ENCODE measurements at regions not wholly inside any gene's neighbourhood (a gene's known extent, or its start where the extent isn't known, plus 50 kb on each side); places are given as distances from the start of the nearest gene placed in this dataset.

- H3K79me2 ChIP-seq (ENCODE audit: control insufficient read depth, insufficient read depth, low read length), result no peaks in the 10 kb centered on the region
- no peaks in the 10 kb centered on the region for H3K9me3 ChIP-seq (ENCODE audit: control insufficient read depth, insufficient read depth, low read depth, low read length)
- no peak for DNase-seq (ENCODE audit: low read depth in 2 of 2)
- H3K4me3 ChIP-seq (replicated peaks in 1 of 4; ENCODE audit: control extremely low read depth in 1 of 4, insufficient read depth in 1 of 4, low read depth in 3 of 4, low read length in 4 of 4), result no peak overlapping the region
- H3K4me1 ChIP-seq (ENCODE audit: control insufficient read depth, extremely low read depth, insufficient read depth, low read length), result no peaks in the 10 kb centered on the region
- no peak overlapping the region for H3K27ac ChIP-seq (ENCODE audit: insufficient read depth, low read length)
- no peak overlapping the region for H3K4me2 ChIP-seq (ENCODE audit: extremely low read depth, insufficient read depth, low read length)
- H3K27me3 ChIP-seq (ENCODE audit: control insufficient read depth, insufficient read depth, low read length), result no peaks in the 10 kb centered on the region
- TF ChIP-seq CTCF (conservative IDR thresholded peaks at IDR 0.05 in 1 of 2, IDR thresholded peaks at IDR 0.05 in 1 of 2; ENCODE audit: low read depth in 1 of 2, low read length in 2 of 2) (no peak), EZH2 (IDR thresholded peaks at IDR 0.05; ENCODE audit: low read length, missing control alignments) (no peak)
- H2AFZ ChIP-seq (ENCODE audit: low read length), result no peak overlapping the region
- no peaks in the 10 kb centered on the region for H4K20me1 ChIP-seq (ENCODE audit: control insufficient read depth, extremely low read depth, insufficient read depth, low read length)
- no peak overlapping the region for H3K9ac ChIP-seq (ENCODE audit: insufficient read depth, low read length)
- no peaks in the 10 kb centered on the region for H3K36me3 ChIP-seq (ENCODE audit: control insufficient read depth, insufficient read depth, low read length)
Observed at GRCh38 chr10:80729896-80730295, 192.2 kb downstream of the SH2D4B start.

GRCh38 chr10:80730522-80730921 is 192.8 kb downstream of the SH2D4B start:
- no peak for DNase-seq (ENCODE audit: low read depth in 2 of 2)
- Histone ChIP-seq H3K4me2 (ENCODE audit: extremely low read depth, insufficient read depth, low read length) (no peak overlapping the region), H3K4me3 (replicated peaks in 1 of 4; ENCODE audit: control extremely low read depth in 1 of 4, insufficient read depth in 1 of 4, low read depth in 3 of 4, low read length in 4 of 4) (no peak overlapping the region), H4K20me1 (ENCODE audit: control insufficient read depth, extremely low read depth, insufficient read depth, low read length) (no peaks in the 10 kb centered on the region), H3K79me2 (ENCODE audit: control insufficient read depth, insufficient read depth, low read length) (no peaks in the 10 kb centered on the region), H3K36me3 (ENCODE audit: control insufficient read depth, insufficient read depth, low read length) (no peaks in the 10 kb centered on the region), H3K4me1 (ENCODE audit: control insufficient read depth, extremely low read depth, insufficient read depth, low read length) (no peaks in the 10 kb centered on the region), H2AFZ (ENCODE audit: low read length) (no peak overlapping the region), H3K9ac (ENCODE audit: insufficient read depth, low read length) (no peak overlapping the region), H3K27me3 (ENCODE audit: control insufficient read depth, insufficient read depth, low read length) (no peaks in the 10 kb centered on the region), H3K9me3 (ENCODE audit: control insufficient read depth, insufficient read depth, low read depth, low read length) (no peaks in the 10 kb centered on the region), H3K27ac (ENCODE audit: insufficient read depth, low read length) (no peak overlapping the region)
- TF ChIP-seq EZH2 (IDR thresholded peaks at IDR 0.05; ENCODE audit: low read length, missing control alignments), result no peak
- no peak for TF ChIP-seq CTCF (conservative IDR thresholded peaks at IDR 0.05 in 1 of 2, IDR thresholded peaks at IDR 0.05 in 1 of 2; ENCODE audit: low read depth in 1 of 2, low read length in 2 of 2)

GRCh38 chr10:80734589-80734988 is 196.9 kb downstream of the SH2D4B start:
- Histone ChIP-seq H3K4me3 (replicated peaks in 1 of 4; ENCODE audit: control extremely low read depth in 1 of 4, insufficient read depth in 1 of 4, low read depth in 3 of 4, low read length in 4 of 4) (no peak overlapping the region), H4K20me1 (ENCODE audit: control insufficient read depth, extremely low read depth, insufficient read depth, low read length) (no peaks in the 10 kb centered on the region), H3K36me3 (ENCODE audit: control insufficient read depth, insufficient read depth, low read length) (no peaks in the 10 kb centered on the region), H3K4me2 (ENCODE audit: extremely low read depth, insufficient read depth, low read length) (no peak overlapping the region), H3K79me2 (ENCODE audit: control insufficient read depth, insufficient read depth, low read length) (no peaks in the 10 kb centered on the region), H2AFZ (ENCODE audit: low read length) (no peak overlapping the region), H3K9me3 (ENCODE audit: control insufficient read depth, insufficient read depth, low read depth, low read length) (no peaks in the 10 kb centered on the region), H3K4me1 (ENCODE audit: control insufficient read depth, extremely low read depth, insufficient read depth, low read length) (no peaks in the 10 kb centered on the region), H3K27me3 (ENCODE audit: control insufficient read depth, insufficient read depth, low read length) (no peaks in the 10 kb centered on the region), H3K27ac (ENCODE audit: insufficient read depth, low read length) (no peak overlapping the region), H3K9ac (ENCODE audit: insufficient read depth, low read length) (no peak overlapping the region)
- TF ChIP-seq EZH2 (IDR thresholded peaks at IDR 0.05; ENCODE audit: low read length, missing control alignments) (no peak), CTCF (conservative IDR thresholded peaks at IDR 0.05 in 1 of 2, IDR thresholded peaks at IDR 0.05 in 1 of 2; ENCODE audit: low read depth in 1 of 2, low read length in 2 of 2) (no peak)
- DNase-seq (ENCODE audit: low read depth in 2 of 2), result no peak

All from fibroblast of lung (primary cell).